ENCODE measurements at regions not wholly inside any gene's neighbourhood (a gene's known extent, or its start where the extent isn't known, plus 50 kb on each side); places are given as distances from the start of the nearest gene placed in this dataset.
"Not testable (repeated sequence)": the region's sequence is repeated elsewhere in the genome, so short reads cannot be mapped to it uniquely, and the experiment has no call there.

DNA sequence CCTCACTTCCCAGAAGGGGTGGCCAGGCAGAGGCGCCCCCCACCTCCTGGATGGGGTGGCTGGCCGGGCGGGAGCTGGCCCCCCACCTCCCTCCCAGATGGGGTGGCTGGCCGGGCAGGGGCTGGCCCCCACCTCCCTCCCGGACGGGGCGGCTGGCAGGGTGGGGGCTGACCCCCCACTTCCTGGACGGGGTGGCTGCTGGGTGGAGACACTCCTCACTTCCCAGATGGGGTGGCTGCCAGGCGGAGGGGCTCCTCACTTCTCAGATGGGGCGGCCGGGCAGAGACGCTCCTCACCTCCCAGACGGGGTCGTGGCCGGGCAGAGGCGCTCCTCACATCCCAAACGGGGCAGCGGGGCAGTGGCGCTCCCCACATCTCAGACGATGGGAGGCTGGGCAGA, 126.1 kb upstream of the PKP2 start:
- TF ChIP-seq, protein P1, sequence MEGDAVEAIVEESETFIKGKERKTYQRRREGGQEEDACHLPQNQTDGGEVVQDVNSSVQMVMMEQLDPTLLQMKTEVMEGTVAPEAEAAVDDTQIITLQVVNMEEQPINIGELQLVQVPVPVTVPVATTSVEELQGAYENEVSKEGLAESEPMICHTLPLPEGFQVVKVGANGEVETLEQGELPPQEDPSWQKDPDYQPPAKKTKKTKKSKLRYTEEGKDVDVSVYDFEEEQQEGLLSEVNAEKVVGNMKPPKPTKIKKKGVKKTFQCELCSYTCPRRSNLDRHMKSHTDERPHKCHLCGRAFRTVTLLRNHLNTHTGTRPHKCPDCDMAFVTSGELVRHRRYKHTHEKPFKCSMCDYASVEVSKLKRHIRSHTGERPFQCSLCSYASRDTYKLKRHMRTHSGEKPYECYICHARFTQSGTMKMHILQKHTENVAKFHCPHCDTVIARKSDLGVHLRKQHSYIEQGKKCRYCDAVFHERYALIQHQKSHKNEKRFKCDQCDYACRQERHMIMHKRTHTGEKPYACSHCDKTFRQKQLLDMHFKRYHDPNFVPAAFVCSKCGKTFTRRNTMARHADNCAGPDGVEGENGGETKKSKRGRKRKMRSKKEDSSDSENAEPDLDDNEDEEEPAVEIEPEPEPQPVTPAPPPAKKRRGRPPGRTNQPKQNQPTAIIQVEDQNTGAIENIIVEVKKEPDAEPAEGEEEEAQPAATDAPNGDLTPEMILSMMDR (IDR thresholded peaks at IDR 0.05; ENCODE audit: borderline replicate concordance, extremely low read depth, low read length, poor library complexity, severe bottlenecking), result not testable (repeated sequence)
- not testable (repeated sequence) for TF ChIP-seq EZH2 (IDR thresholded peaks at IDR 0.05; ENCODE audit: borderline replicate concordance, low read depth, low read length, severe bottlenecking)

Data from DND-41 (cell line).